K562 (cell line): ENCODE measurements at regions not wholly inside any gene's neighbourhood (a gene's known extent, or its start where the extent isn't known, plus 50 kb on each side); places are given as distances from the start of the nearest gene placed in this dataset.

Experiments used
- ATAC-seq: fragments of 200-7000 bp; cut with Tn5 transposase; 3 replicates; pipeline ENCODE4 v1.9.1; 2020; ENCODE audit warnings: moderate library complexity
- BruUV-seq: library from RNA; stranded (reverse); fragments of 400-500 nt; replicated peaks from 2 replicates; lab custom pipeline; 2021; lab: Mats Ljungman, UMichigan
- CTCF ChIA-PET: fragments of 300-600 bp; formaldehyde crosslinking; extraction: SDS; loops from one replicate; lab custom pipeline; 2021; ENCODE audit warnings: low intra/inter-chr PET ratio; lab: Yijun Ruan, JAX
- POLR2A ChIA-PET: fragments of 300-600, 350-650 bp; sonication (Branson Sonifier 250); formaldehyde crosslinking; extraction: SDS; loops from one replicate; lab custom pipeline; 2021; ENCODE audit warnings: antibody characterized with exemption, inconsistent platforms; lab: Yijun Ruan, JAX
- DNase-seq, 4 experiments: peaks; one replicate each; pipeline versions ENCODE4 v3.0.0 to v3.0.0-alpha.2; 2011 to 2018; ENCODE audit warnings: low spot score in 3 of 4, mixed read lengths in 3 of 4; ENCODE audit errors: extremely low read depth in 1 of 4
- FAIRE-seq: peaks from 2 replicates; lab custom pipeline; 2011; peaks lifted over from hg19 to GRCh38; lab: Jason Lieb, UNC
- H2AFZ ChIP-seq: 2 replicates; pipeline ENCODE4 v1.6.0; 2011; ENCODE audit warnings: low read depth, low read length, control low read depth, inconsistent platforms
- H3K27ac ChIP-seq: fragments of 200-600 bp; 3 replicates; pipeline ENCODE4 v1.8.0; 2011; ENCODE audit warnings: low read depth, mild to moderate bottlenecking, control low read depth, inconsistent platforms, low read length, moderate library complexity, mixed read lengths; ENCODE audit errors: extremely low read depth
- H3K27me3 ChIP-seq, 2 experiments: fragments of 300-600 bp in 1 of 2; 2 replicates in 1 of 2; 3 replicates in 1 of 2; pipeline versions ENCODE4 v1.6.0 to v1.8.0; 2011; ENCODE audit warnings: inconsistent platforms in 2 of 2, low read length in 2 of 2, mild to moderate bottlenecking in 1 of 2, mixed read lengths in 1 of 2, moderate library complexity in 1 of 2; ENCODE audit not compliant: control insufficient read depth in 2 of 2, insufficient read depth in 2 of 2
- H3K36me3 ChIP-seq: fragments of 300-600 bp; 3 replicates; pipeline ENCODE4 v1.8.0; 2011; ENCODE audit warnings: mild to moderate bottlenecking, low read length, inconsistent platforms; ENCODE audit not compliant: control insufficient read depth, insufficient read depth
- H3K4me1 ChIP-seq, 2 experiments: fragments of 200-600 bp in 1 of 2; replicated peaks in 1 of 2; 2 replicates in 1 of 2; 3 replicates in 1 of 2; pipeline versions ENCODE4 v1.5.1 to v1.8.0; 2011; ENCODE audit warnings: inconsistent platforms in 2 of 2, low read length in 2 of 2, mild to moderate bottlenecking in 1 of 2, mixed read lengths in 1 of 2, moderate library complexity in 1 of 2; ENCODE audit not compliant: control insufficient read depth in 2 of 2, insufficient read depth in 2 of 2
- H3K4me2 ChIP-seq: 2 replicates; pipeline ENCODE4 v1.6.1; 2011; ENCODE audit warnings: low read length, control low read depth, inconsistent platforms, mixed read lengths; ENCODE audit not compliant: insufficient read depth
- H3K4me3 ChIP-seq: fragments of 200-600 bp; sonication (generic), shearing (Covaris generic); 2 replicates; pipeline ENCODE4 v1.5.1; 2016; ENCODE audit warnings: control low read depth, inconsistent platforms
- H3K79me2 ChIP-seq: fragments of 200-600 bp; 3 replicates; pipeline ENCODE4 v1.8.0; 2011; ENCODE audit warnings: low read length, inconsistent platforms; ENCODE audit not compliant: control insufficient read depth, insufficient read depth
- H3K9ac ChIP-seq, 2 experiments: 2 replicates each; pipeline versions ENCODE4 v1.6.0 to v1.6.1; 2011; ENCODE audit warnings: low read depth in 2 of 2, low read length in 2 of 2, control low read depth in 1 of 2, inconsistent platforms in 1 of 2, mild to moderate bottlenecking in 1 of 2, mixed read lengths in 1 of 2; ENCODE audit not compliant: insufficient read depth in 1 of 2
- H3K9me1 ChIP-seq: one replicate; pipeline ENCODE4 v1.6.0; 2011; ENCODE audit warnings: inconsistent platforms, mild to moderate bottlenecking, low read length, moderate library complexity; ENCODE audit not compliant: control insufficient read depth, insufficient read depth
- H3K9me3 ChIP-seq: replicated peaks from 2 replicates; pipeline ENCODE4 v1.5.1; 2011; ENCODE audit warnings: low read depth, low read length, inconsistent platforms; ENCODE audit not compliant: control insufficient read depth, insufficient read depth
- H4K20me1 ChIP-seq: replicated peaks from 2 replicates; pipeline ENCODE4 v1.6.1; 2011; ENCODE audit warnings: low read length, inconsistent platforms, mixed read lengths; ENCODE audit not compliant: control insufficient read depth, insufficient read depth
- ATF7 ChIP-seq: fragments of 450-650 bp; IDR thresholded peaks from 2 replicates; pipeline ENCODE4 v1.7.1; 2014; ENCODE audit warnings: mild to moderate bottlenecking, moderate library complexity
- CCAR2 ChIP-seq: fragments of 200-400 bp; formaldehyde crosslinking; IDR thresholded peaks from 2 replicates; pipeline ENCODE4 v1.6.1; 2017; ENCODE audit warnings: mild to moderate bottlenecking, low read depth, low read length
- CCNT2 ChIP-seq: IDR thresholded peaks from 2 replicates; pipeline ENCODE4 v1.6.1; 2011; ENCODE audit warnings: borderline replicate concordance, low read depth, mild to moderate bottlenecking, moderate library complexity, mixed read lengths, low read length; ENCODE audit not compliant: insufficient read length; ENCODE audit errors: extremely low read depth
- CEBPB ChIP-seq: fragments of 450-650 bp; IDR thresholded peaks from 2 replicates; pipeline ENCODE4 v1.6.1; 2016; ENCODE audit warnings: missing genetic modification characterization, missing compliant biosample characterization
- GATAD2B ChIP-seq: fragments of 450-650 bp; IDR thresholded peaks from 2 replicates; pipeline ENCODE4 v1.6.1; 2017; ENCODE audit warnings: mild to moderate bottlenecking, borderline replicate concordance
- MCM3 ChIP-seq: fragments of 450-650 bp; IDR thresholded peaks from 2 replicates; pipeline ENCODE4 v1.6.1; 2016
- MCM7 ChIP-seq, 2 experiments: fragments of 450-650 bp; IDR thresholded peaks; 2 replicates each; pipeline ENCODE4 v1.6.1; 2016 to 2018
- NBN ChIP-seq: fragments of 450-650 bp; IDR thresholded peaks from 2 replicates; pipeline ENCODE4 v1.6.1; 2016; ENCODE audit warnings: low read depth, mild to moderate bottlenecking
- PML ChIP-seq: IDR thresholded peaks from 2 replicates; pipeline ENCODE4 v1.6.1; 2012; ENCODE audit warnings: low read length, inconsistent platforms
- XRCC4 ChIP-seq: IDR thresholded peaks from one replicate; pipeline ENCODE4 v1.6.1; 2011; ENCODE audit not compliant: insufficient read depth, insufficient read length; ENCODE audit errors: extremely low read depth
- ZC3H8 ChIP-seq: fragments of 450-650 bp; IDR thresholded peaks from 2 replicates; pipeline ENCODE4 v1.6.1; 2017
- ZNF140 ChIP-seq: fragments of 250-450 bp; sonication (Bioruptor Pico); IDR thresholded peaks from 2 replicates; pipeline ENCODE4 v1.8.0; 2021; ENCODE audit warnings: moderate library complexity, mild to moderate bottlenecking, inconsistent platforms
- ZNF212 ChIP-seq: fragments of 450-650 bp; formaldehyde crosslinking; IDR thresholded peaks from 2 replicates; pipeline ENCODE4 v1.4.0; 2020; ENCODE audit warnings: mild to moderate bottlenecking
- ZNF347 ChIP-seq: fragments of 450-650 bp; formaldehyde crosslinking; IDR thresholded peaks from 2 replicates; pipeline ENCODE4 v1.4.0; 2020; ENCODE audit warnings: low read depth, mild to moderate bottlenecking, moderate library complexity
- ZZZ3 ChIP-seq: fragments of 450-650 bp; IDR thresholded peaks from 2 replicates; pipeline ENCODE4 v1.6.1; 2016; ENCODE audit warnings: antibody characterized with exemption, mild to moderate bottlenecking, moderate library complexity
- WGBS: fragments of 100-300 bp; shearing (Covaris generic); methylation state at CpG from one replicate; pipeline ENCODE4 v1.1.6; 2016; ENCODE audit warnings: low coverage, mixed read lengths; ENCODE audit not compliant: insufficient coverage; ENCODE audit errors: missing lambda C conversion rate; 5-methylcytosine and 5-hydroxymethylcytosine counted together
- in situ Hi-C: fragments of 300-500 bp; cut with MboI; formaldehyde crosslinking; loops from 4 replicates; pipeline ENCODE4 v1.15.0; 2018; ENCODE audit warnings: inconsistent platforms, mixed read lengths
- intact Hi-C: fragments of 100-400 bp; cut with micrococcal nuclease; formaldehyde crosslinking; loops from 2 replicates; pipeline ENCODE4 v1.14.2; 2022
- TF ChIP-seq, protein P1 (sequence below): fragments of 450-650 bp; formaldehyde crosslinking; IDR thresholded peaks from 2 replicates; pipeline ENCODE4 v1.4.0; 2020; ENCODE audit warnings: mild to moderate bottlenecking
- TF ChIP-seq, protein P2 (sequence below): fragments of 450-650 bp; formaldehyde crosslinking; IDR thresholded peaks from 2 replicates; pipeline ENCODE4 v1.4.0; 2020; ENCODE audit warnings: mild to moderate bottlenecking, moderate library complexity

DNA sequence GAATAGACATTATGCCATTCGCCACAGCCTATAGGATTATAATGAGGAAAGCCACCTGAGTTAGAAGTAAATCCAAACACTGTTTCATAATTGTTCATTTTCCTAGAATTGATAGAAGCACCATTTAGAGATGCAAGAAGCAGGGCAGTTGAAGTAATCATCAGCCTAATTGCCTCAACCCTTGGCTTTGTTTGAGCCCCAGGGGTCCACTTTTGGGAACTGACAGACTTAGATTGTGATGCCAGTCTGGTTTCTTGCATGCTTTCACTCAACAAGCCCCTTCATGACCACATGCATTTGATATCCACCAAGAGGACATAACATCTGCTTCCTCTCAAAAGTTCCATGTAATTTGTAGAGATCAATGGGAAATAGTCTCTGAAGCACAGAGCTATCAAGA lies 97.2 kb upstream of the COL8A1 start:
- Histone ChIP-seq H3K9me3 (no peaks in the 10 kb centered on the region), H3K79me2 (no peaks in the 10 kb centered on the region), H3K4me3 (no peak overlapping the region), H3K4me2 (no peak overlapping the region), H3K9me1 (no peaks in the 10 kb centered on the region), H3K9ac (no peak overlapping the region), H3K27me3 (no peaks in the 10 kb centered on the region), H3K36me3 (no peaks in the 10 kb centered on the region), H4K20me1 (no peaks in the 10 kb centered on the region), H3K27ac (no peak overlapping the region), H2AFZ (no peak overlapping the region), H3K4me1 (no peaks in the 10 kb centered on the region)
- in situ Hi-C loops (no loop called here), intact Hi-C loops (no loop called here)
- ATAC-seq (no peak), DNase-seq (no peak), FAIRE-seq (no peak)
- TF ChIP-seq GATAD2B, result no peak
- TF ChIP-seq ATF7, result no peak
- TF ChIP-seq MCM3, result no peak
- TF ChIP-seq CEBPB (tag), result no peak
- TF ChIP-seq ZNF212, result no peak
- TF ChIP-seq CCAR2, result no peak
- POLR2A ChIA-PET, result no interaction called here
- 0% methylated on average over 1 of the region's 1 CpG for WGBS
- CTCF ChIA-PET, result no interaction called here
- BruUV-seq, result no TSS peak

DNA sequence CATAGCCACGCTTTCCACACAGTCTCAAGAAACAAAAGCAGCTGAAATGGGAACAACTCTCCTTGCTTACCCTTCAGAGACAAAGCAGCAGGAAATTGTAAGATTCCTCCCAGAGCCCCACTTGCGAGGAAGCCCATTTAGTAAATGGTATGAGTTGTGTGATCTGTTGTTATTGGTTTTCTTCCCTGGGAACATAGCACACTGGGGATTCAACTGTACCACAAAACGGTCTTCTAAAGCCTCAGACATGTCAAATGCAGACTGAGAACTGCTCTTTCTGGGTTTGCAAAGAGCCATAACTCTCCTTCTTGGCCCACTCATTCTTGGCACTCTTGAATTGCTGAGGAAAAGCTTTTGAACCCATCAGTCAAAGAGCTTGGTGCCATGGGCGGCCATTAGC lies 101.0 kb upstream of the COL8A1 start:
- H3K79me2 ChIP-seq, result no peaks in the 10 kb centered on the region
- no peaks in the 10 kb centered on the region for H4K20me1 ChIP-seq
- intact Hi-C loops (no loop called here), in situ Hi-C loops (no loop called here)
- no peak overlapping the region for H3K4me3 ChIP-seq
- H3K4me1 ChIP-seq, result no peaks in the 10 kb centered on the region
- POLR2A ChIA-PET, result no interaction called here
- no peak for DNase-seq
- H3K27me3 ChIP-seq, result no peaks in the 10 kb centered on the region
- BruUV-seq, result no TSS peak
- H2AFZ ChIP-seq, result no peak overlapping the region
- CTCF ChIA-PET, result no interaction called here
- no peak overlapping the region for H3K4me2 ChIP-seq
- no peak for ATAC-seq
- no peak overlapping the region for H3K9ac ChIP-seq
- no peak for FAIRE-seq
- WGBS, result 0% methylated on average over 4 of the region's 4 CpGs
- H3K36me3 ChIP-seq, result no peaks in the 10 kb centered on the region
- no peaks in the 10 kb centered on the region for H3K9me3 ChIP-seq
- no peak overlapping the region for H3K27ac ChIP-seq
- no peaks in the 10 kb centered on the region for H3K9me1 ChIP-seq
- no peak for TF ChIP-seq ZNF347 (CRISPR knock-in tag)
- TF ChIP-seq NBN, result no peak
- no peak for TF ChIP-seq ZNF140 (CRISPR knock-in tag)
- TF ChIP-seq, protein P1, sequence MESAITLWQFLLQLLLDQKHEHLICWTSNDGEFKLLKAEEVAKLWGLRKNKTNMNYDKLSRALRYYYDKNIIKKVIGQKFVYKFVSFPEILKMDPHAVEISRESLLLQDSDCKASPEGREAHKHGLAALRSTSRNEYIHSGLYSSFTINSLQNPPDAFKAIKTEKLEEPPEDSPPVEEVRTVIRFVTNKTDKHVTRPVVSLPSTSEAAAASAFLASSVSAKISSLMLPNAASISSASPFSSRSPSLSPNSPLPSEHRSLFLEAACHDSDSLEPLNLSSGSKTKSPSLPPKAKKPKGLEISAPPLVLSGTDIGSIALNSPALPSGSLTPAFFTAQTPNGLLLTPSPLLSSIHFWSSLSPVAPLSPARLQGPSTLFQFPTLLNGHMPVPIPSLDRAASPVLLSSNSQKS (CRISPR knock-in tag), result no peak
- TF ChIP-seq ZC3H8, result no peak
- TF ChIP-seq PML, result no peak
- TF ChIP-seq CCNT2, result no peak
- TF ChIP-seq MCM7 (IDR thresholded peaks at IDR 0.05), result no peak
- TF ChIP-seq XRCC4, result no peak
- TF ChIP-seq ZZZ3, result no peak
- TF ChIP-seq, protein P2, sequence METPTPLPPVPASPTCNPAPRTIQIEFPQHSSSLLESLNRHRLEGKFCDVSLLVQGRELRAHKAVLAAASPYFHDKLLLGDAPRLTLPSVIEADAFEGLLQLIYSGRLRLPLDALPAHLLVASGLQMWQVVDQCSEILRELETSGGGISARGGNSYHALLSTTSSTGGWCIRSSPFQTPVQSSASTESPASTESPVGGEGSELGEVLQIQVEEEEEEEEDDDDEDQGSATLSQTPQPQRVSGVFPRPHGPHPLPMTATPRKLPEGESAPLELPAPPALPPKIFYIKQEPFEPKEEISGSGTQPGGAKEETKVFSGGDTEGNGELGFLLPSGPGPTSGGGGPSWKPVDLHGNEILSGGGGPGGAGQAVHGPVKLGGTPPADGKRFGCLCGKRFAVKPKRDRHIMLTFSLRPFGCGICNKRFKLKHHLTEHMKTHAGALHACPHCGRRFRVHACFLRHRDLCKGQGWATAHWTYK (CRISPR knock-in tag), result no peak
